Uterus (tissue), 2 donors: ENCODE measurements at regions not wholly inside any gene's neighbourhood (a gene's known extent, or its start where the extent isn't known, plus 50 kb on each side); places are given as distances from the start of the nearest gene placed in this dataset.

Source experiments
- CTCF ChIP-seq, 4 experiments: fragments of 200-600 bp in 2 of 4; fragments of 450-650 bp in 2 of 4; sonication (generic) in 2 of 4; IDR thresholded peaks; one replicate each; pipeline ENCODE4 v1.5.1; 2016 to 2019; ENCODE audit warnings: antibody characterized with exemption in 4 of 4, mild to moderate bottlenecking in 2 of 4, moderate library complexity in 1 of 4
- POLR2A ChIP-seq, 2 donors: fragments of 450-650 bp; IDR thresholded peaks; one replicate each; pipeline ENCODE4 v1.6.1; 2016; ENCODE audit warnings: antibody characterized with exemption in 2 of 2, mild to moderate bottlenecking in 1 of 2, moderate library complexity in 1 of 2

DNA sequence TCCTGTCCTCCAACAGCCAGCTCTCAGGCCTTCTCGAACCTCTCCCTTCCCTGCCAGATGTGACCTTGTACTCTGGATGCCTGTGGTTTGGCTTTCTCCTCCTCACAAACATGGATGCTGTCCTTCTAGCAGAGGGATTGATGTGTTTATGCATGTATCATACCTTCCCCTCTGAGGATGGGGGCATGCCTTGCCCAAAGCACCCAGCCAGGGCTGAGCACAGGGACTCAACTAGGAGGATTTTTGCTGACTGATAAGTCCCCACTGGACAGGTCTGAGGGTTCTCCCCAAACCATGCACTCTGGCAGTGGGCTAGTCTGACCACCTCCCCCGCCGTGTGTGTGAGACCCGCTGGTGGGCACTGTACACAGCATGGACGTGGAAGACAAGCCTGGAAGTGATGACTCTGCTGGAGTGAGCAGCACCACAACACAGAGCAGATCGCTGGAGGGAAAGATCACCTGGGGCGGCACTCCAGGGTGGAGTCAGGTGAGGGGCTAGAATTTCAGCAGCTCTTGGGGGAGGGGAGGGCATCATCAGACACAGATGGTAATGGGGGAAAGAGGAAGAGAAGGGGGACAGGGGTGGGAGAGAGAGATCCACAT, 360.3 kb upstream of the ZNF507 start:
- TF ChIP-seq CTCF (IDR thresholded peaks at IDR 0.05) (no peak), POLR2A (IDR thresholded peaks at IDR 0.05) (no peak)
